B cell (primary cell): ENCODE measurements at regions not wholly inside any gene's neighbourhood (a gene's known extent, or its start where the extent isn't known, plus 50 kb on each side); places are given as distances from the start of the nearest gene placed in this dataset.

ENCODE experiments used
- ATAC-seq: fragments of 200-7000 bp; cut with Tn5 transposase; one replicate; pipeline ENCODE4 v1.10.0; 2021; ENCODE audit warnings: low read depth, mild to moderate bottlenecking, moderate number of reproducible peaks, moderate library complexity
- CTCF ChIA-PET: fragments of 350-600 bp; sonication (Branson Sonifier 250); formaldehyde crosslinking; loops from one replicate; lab custom pipeline; 2021; ENCODE audit warnings: antibody characterized with exemption, inconsistent platforms; lab: Charles Lee
- POLR2A ChIA-PET: fragments of 350-600 bp; sonication (Branson Sonifier 250); formaldehyde crosslinking; loops from one replicate; lab custom pipeline; 2021; ENCODE audit warnings: antibody characterized with exemption; lab: Charles Lee
- DNase-seq: peaks from one replicate; pipeline ENCODE4 v3.0.0; 2013
- H2AFZ ChIP-seq: 2 replicates; pipeline ENCODE4 v1.6.1; 2012; ENCODE audit warnings: mild to moderate bottlenecking, low read depth, low read length; ENCODE audit not compliant: insufficient read depth, poor library complexity, severe bottlenecking
- H3K27ac ChIP-seq, 2 donors: 1 replicate in 1 of 2; 2 replicates in 1 of 2; pipeline ENCODE4 v1.5.1; 2012 to 2013; ENCODE audit warnings: low read length in 2 of 2, mild to moderate bottlenecking in 2 of 2, moderate library complexity in 1 of 2
- H3K27me3 ChIP-seq, 4 experiments: fragments of 200-600 bp in 1 of 4; sonication (generic) in 1 of 4; replicated peaks in 1 of 4; 1 replicate in 2 of 4; 2 replicates in 2 of 4; pipeline versions ENCODE4 v1.6.1 to v1.7.0; 2013 to 2016; ENCODE audit warnings: low read length in 3 of 4, mild to moderate bottlenecking in 2 of 4, mixed read lengths in 1 of 4, moderate library complexity in 1 of 4; ENCODE audit not compliant: insufficient read depth in 4 of 4, control insufficient read depth in 3 of 4; ENCODE audit errors: control extremely low read depth in 1 of 4
- H3K36me3 ChIP-seq, 2 experiments: replicated peaks in 1 of 2; 1 replicate in 1 of 2; 2 replicates in 1 of 2; pipeline versions ENCODE4 v1.6.1 to v1.7.1; 2013; ENCODE audit warnings: low read length in 1 of 2; ENCODE audit not compliant: insufficient read depth in 2 of 2, control insufficient read depth in 1 of 2; ENCODE audit errors: control extremely low read depth in 1 of 2, extremely low read depth in 1 of 2
- H3K4me1 ChIP-seq, 2 donors: fragments of 200-600 bp in 1 of 2; sonication (generic) in 1 of 2; 1 replicate in 1 of 2; 2 replicates in 1 of 2; pipeline versions ENCODE4 v1.5.1 to v1.6.1; 2013 to 2017; ENCODE audit warnings: low read length in 2 of 2; ENCODE audit not compliant: control insufficient read depth in 2 of 2, insufficient read depth in 2 of 2
- H3K4me2 ChIP-seq: replicated peaks from 2 replicates; pipeline ENCODE3; 2012; ENCODE audit warnings: mild to moderate bottlenecking, low read depth, low read length; ENCODE audit not compliant: poor library complexity, severe bottlenecking
- H3K4me3 ChIP-seq, 5 experiments: fragments of 200-600 bp in 1 of 5; sonication (generic) in 1 of 5; 1 replicate in 3 of 5; 2 replicates in 2 of 5; pipeline versions ENCODE4 v1.5.1 to v1.7.0; 2011 to 2016; ENCODE audit warnings: low read length in 4 of 5, mild to moderate bottlenecking in 4 of 5, low read depth in 2 of 5, control low read depth in 1 of 5, moderate library complexity in 1 of 5; ENCODE audit not compliant: insufficient read depth in 1 of 5; ENCODE audit errors: control extremely low read depth in 1 of 5, extremely low read depth in 1 of 5
- H3K79me2 ChIP-seq: fragments of 200-600 bp; sonication (generic); one replicate; pipeline ENCODE4 v1.6.0; 2016; ENCODE audit warnings: low read length; ENCODE audit not compliant: control insufficient read depth, insufficient read depth
- H3K9ac ChIP-seq: fragments of 200-600 bp; sonication (generic); 2 replicates; pipeline ENCODE4 v1.6.1; 2017; ENCODE audit warnings: mild to moderate bottlenecking, low read length, moderate library complexity
- H3K9me3 ChIP-seq, 3 donors: one replicate each; pipeline versions ENCODE4 v1.6.1 to v1.7.1; 2013; ENCODE audit warnings: low read length in 2 of 3; ENCODE audit not compliant: control insufficient read depth in 2 of 3, insufficient read depth in 1 of 3; ENCODE audit errors: control extremely low read depth in 1 of 3
- H4K20me1 ChIP-seq: 2 replicates; pipeline ENCODE4 v1.6.0; 2012; ENCODE audit warnings: mild to moderate bottlenecking, low read length; ENCODE audit not compliant: insufficient read depth, control insufficient read depth, poor library complexity, severe bottlenecking
- H3K27ac Mint-ChIP-seq: one replicate; pipeline ENCODE4 v1.8.0; 2021; ENCODE audit warnings: mixed read lengths
- H3K27me3 Mint-ChIP-seq: one replicate; pipeline ENCODE4 v1.8.0; 2021; ENCODE audit warnings: mixed read lengths
- H3K4me1 Mint-ChIP-seq: one replicate; pipeline ENCODE4 v1.8.0; 2021; ENCODE audit warnings: mixed read lengths
- H3K4me3 Mint-ChIP-seq: one replicate; pipeline ENCODE4 v1.8.0; 2021; ENCODE audit warnings: mixed read lengths
- H3K9me3 Mint-ChIP-seq: one replicate; pipeline ENCODE4 v1.8.0; 2022; ENCODE audit warnings: mixed read lengths; ENCODE audit not compliant: insufficient read depth
- CTCF ChIP-seq: fragments of 200-600 bp; IDR thresholded peaks from one replicate; pipeline ENCODE4 v1.8.0; 2022; ENCODE audit warnings: antibody characterized with exemption, mild to moderate bottlenecking
- EZH2 ChIP-seq: IDR thresholded peaks from 2 replicates; pipeline ENCODE4 v1.6.1; 2012; ENCODE audit warnings: borderline replicate concordance, low read depth, mild to moderate bottlenecking, moderate library complexity, low read length; ENCODE audit not compliant: insufficient read depth, poor library complexity, severe bottlenecking
- WGBS: methylation state at CpG from one replicate; pipeline ENCODE4 v1.1.5; 2013; ENCODE audit warnings: missing lambda C conversion rate; ENCODE audit not compliant: insufficient coverage; 5-methylcytosine and 5-hydroxymethylcytosine counted together
- intact Hi-C: fragments of 100-400 bp; cut with micrococcal nuclease; formaldehyde crosslinking; loops from one replicate; pipeline ENCODE4 v1.10.0; 2022

GRCh38 chrX:22351966-22352365 is 79.3 kb downstream of the CBLL2 start:
- Mint-ChIP-seq H3K27me3 (peaks cover 3% of the 10 kb centered on the region), H3K9me3 (no peaks in the 10 kb centered on the region), H3K4me1 (no peaks in the 10 kb centered on the region), H3K4me3 (no peak overlapping the region), H3K27ac (no peak overlapping the region)
- Histone ChIP-seq H3K36me3 (no peaks in the 10 kb centered on the region), H3K4me3 (no peak overlapping the region), H3K4me2 (no peak overlapping the region), H3K9me3 (no peaks in the 10 kb centered on the region), H3K9ac (no peak overlapping the region), H3K27me3 (no peaks in the 10 kb centered on the region), H4K20me1 (no peaks in the 10 kb centered on the region), H3K27ac (no peak overlapping the region), H3K79me2 (no peaks in the 10 kb centered on the region), H2AFZ (no peak overlapping the region), H3K4me1 (no peaks in the 10 kb centered on the region)
- no peak for TF ChIP-seq EZH2
- no peak for TF ChIP-seq CTCF
- ATAC-seq (no peak), DNase-seq (no peak)
- WGBS = 83% methylated on average over 2 of the region's 4 CpGs
- intact Hi-C loops = no loop called here
- ChIA-PET CTCF (no interaction called here), POLR2A (no interaction called here)

GRCh38 chrX:22357621-22358020 is 84.9 kb downstream of the CBLL2 start:
- H3K36me3 ChIP-seq = no peaks in the 10 kb centered on the region
- no peak overlapping the region for H2AFZ ChIP-seq
- H3K9ac ChIP-seq = no peak overlapping the region
- H3K27me3 ChIP-seq = no peaks in the 10 kb centered on the region
- Mint-ChIP-seq H3K4me3 (no peak overlapping the region), H3K27ac (no peak overlapping the region), H3K4me1 (no peaks in the 10 kb centered on the region), H3K9me3 (no peaks in the 10 kb centered on the region), H3K27me3 (no peaks in the 10 kb centered on the region)
- ATAC-seq = no peak
- H3K4me1 ChIP-seq = no peaks in the 10 kb centered on the region
- no peak overlapping the region for H3K27ac ChIP-seq
- POLR2A ChIA-PET = no interaction called here
- H3K9me3 ChIP-seq = no peaks in the 10 kb centered on the region
- no peaks in the 10 kb centered on the region for H3K79me2 ChIP-seq
- no peak overlapping the region for H3K4me2 ChIP-seq
- intact Hi-C loops = no loop called here
- no peaks in the 10 kb centered on the region for H4K20me1 ChIP-seq
- WGBS = no CpG with 5 or more reads among the region's 2 CpGs
- no peak for DNase-seq
- TF ChIP-seq CTCF (no peak), EZH2 (no peak)
- CTCF ChIA-PET = no interaction called here
- no peak overlapping the region for H3K4me3 ChIP-seq
